KMS-11 (cell line): ENCODE measurements at regions not wholly inside any gene's neighbourhood (a gene's known extent, or its start where the extent isn't known, plus 50 kb on each side); places are given as distances from the start of the nearest gene placed in this dataset.

Experiments used
- H2AFZ ChIP-seq: fragments of 200-600 bp; sonication (generic); 2 replicates; pipeline ENCODE4 v1.6.1; 2016; ENCODE audit warnings: antibody characterized with exemption, mixed run types, low read depth
- H3K27ac ChIP-seq: fragments of 200-600 bp; sonication (generic); 2 replicates; pipeline ENCODE4 v1.6.1; 2016; ENCODE audit warnings: mild to moderate bottlenecking, mixed run types
- H3K27me3 ChIP-seq: fragments of 200-600 bp; sonication (generic); 2 replicates; pipeline ENCODE4 v1.6.1; 2017; ENCODE audit warnings: mild to moderate bottlenecking, low read depth, mixed run types, moderate library complexity; ENCODE audit not compliant: insufficient read depth
- H3K36me3 ChIP-seq: fragments of 200-600 bp; sonication (generic); 2 replicates; pipeline ENCODE4 v1.6.1; 2017; ENCODE audit warnings: mild to moderate bottlenecking, mixed run types; ENCODE audit not compliant: insufficient read depth
- H3K4me1 ChIP-seq: fragments of 200-600 bp; sonication (generic); 2 replicates; pipeline ENCODE4 v1.6.1; 2016; ENCODE audit warnings: mild to moderate bottlenecking, low read depth, mixed run types; ENCODE audit not compliant: poor library complexity, severe bottlenecking
- H3K4me2 ChIP-seq: fragments of 200-600 bp; sonication (generic); 2 replicates; pipeline ENCODE4 v1.7.0; 2016; ENCODE audit warnings: mild to moderate bottlenecking, mixed run types
- H3K4me3 ChIP-seq: fragments of 200-600 bp; sonication (generic); IDR thresholded peaks from 2 replicates; pipeline ENCODE4 v1.6.1; 2017; ENCODE audit warnings: low read depth, low read length, mixed read lengths; ENCODE audit not compliant: insufficient read depth
- H3K79me2 ChIP-seq: fragments of 200-600 bp; sonication (generic); 2 replicates; pipeline ENCODE4 v1.6.1; 2016; ENCODE audit warnings: low read depth, mixed run types; ENCODE audit not compliant: insufficient read depth
- H3K9ac ChIP-seq: fragments of 200-600 bp; sonication (generic); 2 replicates; pipeline ENCODE4 v1.6.1; 2016; ENCODE audit warnings: mild to moderate bottlenecking, mixed run types
- H4K20me1 ChIP-seq: fragments of 200-600 bp; sonication (generic); 2 replicates; pipeline ENCODE4 v1.6.1; 2016; ENCODE audit warnings: mild to moderate bottlenecking, mixed run types; ENCODE audit not compliant: insufficient read depth
- CTCF ChIP-seq: fragments of 200-600 bp; sonication (generic); conservative IDR thresholded peaks from 2 replicates; pipeline ENCODE4 v1.6.1; 2017; ENCODE audit warnings: low read depth, mild to moderate bottlenecking, antibody characterized with exemption, low read length, moderate library complexity, mixed read lengths

GRCh38 chr4:106422766-106423165, 54.2 kb upstream of the GIMD1 start:
- H4K20me1 ChIP-seq, result no peaks in the 10 kb centered on the region
- no peaks in the 10 kb centered on the region for H3K27me3 ChIP-seq
- H3K4me3 ChIP-seq, result no peak overlapping the region
- no peak overlapping the region for H2AFZ ChIP-seq
- no peaks in the 10 kb centered on the region for H3K4me1 ChIP-seq
- H3K79me2 ChIP-seq, result no peaks in the 10 kb centered on the region
- no peak for TF ChIP-seq CTCF
- no peaks in the 10 kb centered on the region for H3K36me3 ChIP-seq
- H3K4me2 ChIP-seq, result no peak overlapping the region
- H3K27ac ChIP-seq, result no peak overlapping the region
- H3K9ac ChIP-seq, result no peak overlapping the region

GRCh38 chr4:106421441-106422296, 53.1 kb upstream of the GIMD1 start:
- TF ChIP-seq CTCF, result no peak
- H4K20me1 ChIP-seq, result no peaks in the 10 kb centered on the region
- no peaks in the 10 kb centered on the region for H3K79me2 ChIP-seq
- H3K4me3 ChIP-seq, result no peak overlapping the region
- no peaks in the 10 kb centered on the region for H3K27me3 ChIP-seq
- H3K4me2 ChIP-seq, result no peak overlapping the region
- no peak overlapping the region for H3K27ac ChIP-seq
- H2AFZ ChIP-seq, result no peak overlapping the region
- H3K4me1 ChIP-seq, result no peaks in the 10 kb centered on the region
- no peaks in the 10 kb centered on the region for H3K36me3 ChIP-seq
- H3K9ac ChIP-seq, result no peak overlapping the region

- H3K36me3 ChIP-seq, result no peaks in the 10 kb centered on the region
- no peak overlapping the region for H2AFZ ChIP-seq
- H3K9ac ChIP-seq, result no peak overlapping the region
- H3K4me3 ChIP-seq, result no peak overlapping the region
- H3K4me2 ChIP-seq, result no peak overlapping the region
- no peaks in the 10 kb centered on the region for H3K4me1 ChIP-seq
- H4K20me1 ChIP-seq, result no peaks in the 10 kb centered on the region
- H3K27me3 ChIP-seq, result no peaks in the 10 kb centered on the region
- TF ChIP-seq CTCF, result no peak
- H3K27ac ChIP-seq, result no peak overlapping the region
- no peaks in the 10 kb centered on the region for H3K79me2 ChIP-seq
These were observed 49.9 kb upstream of the GIMD1 start for GRCh38 chr4:106418444-106418843.
